HepG2 (cell line): ENCODE measurements at regions not wholly inside any gene's neighbourhood (a gene's known extent, or its start where the extent isn't known, plus 50 kb on each side); places are given as distances from the start of the nearest gene placed in this dataset.

Experiments
- FOXA3 ChIP-seq: IDR thresholded peaks from 2 replicates; pipeline ENCODE4 v1.6.1; 2016; ENCODE audit warnings: missing genetic modification reagents, missing compliant biosample characterization
- HHEX ChIP-seq: IDR thresholded peaks from 2 replicates; pipeline ENCODE4 v1.6.1; 2016; ENCODE audit warnings: control low read depth
- KDM4B ChIP-seq: sonication (generic); formaldehyde crosslinking; IDR thresholded peaks from 2 replicates; pipeline ENCODE4 v1.4.0; 2020; ENCODE audit warnings: missing genetic modification reagents
- MED8 ChIP-seq: sonication (generic); formaldehyde crosslinking; IDR thresholded peaks from 2 replicates; pipeline ENCODE4 v1.8.1; 2023; ENCODE audit warnings: mild to moderate bottlenecking, missing genetic modification reagents; ENCODE audit not compliant: insufficient replicate concordance
- NKX3-1 ChIP-seq: sonication (generic); formaldehyde crosslinking; IDR thresholded peaks from 2 replicates; pipeline ENCODE4 v1.5.0; 2020; ENCODE audit warnings: missing genetic modification reagents
- NR2F1 ChIP-seq, 2 experiments: fragments of 450-650 bp in 1 of 2; formaldehyde crosslinking in 1 of 2; IDR thresholded peaks; 2 replicates each; pipeline versions ENCODE4 v1.5.0 to v1.6.1; 2016 to 2020; ENCODE audit warnings: mild to moderate bottlenecking in 1 of 2, missing compliant biosample characterization in 1 of 2, missing genetic modification reagents in 1 of 2, moderate library complexity in 1 of 2
- SAP130 ChIP-seq: IDR thresholded peaks from 2 replicates; pipeline ENCODE4 v1.6.1; 2016; ENCODE audit warnings: low read depth
- SNRNP70 ChIP-seq: fragments of 200-400 bp; formaldehyde crosslinking; IDR thresholded peaks from 2 replicates; pipeline ENCODE4 v1.6.1; 2017; ENCODE audit warnings: mild to moderate bottlenecking, low read depth, low read length, moderate library complexity
- TP53 ChIP-seq: sonication (generic); formaldehyde crosslinking; conservative IDR thresholded peaks from 2 replicates; pipeline ENCODE4 v1.4.0; 2020; ENCODE audit warnings: missing genetic modification reagents
- ZNF121 ChIP-seq: sonication (generic); formaldehyde crosslinking; IDR thresholded peaks from 2 replicates; pipeline ENCODE4 v1.5.0; 2020; ENCODE audit warnings: mild to moderate bottlenecking, missing genetic modification reagents
- ZNF274 ChIP-seq: sonication (generic); formaldehyde crosslinking; IDR thresholded peaks from 2 replicates; pipeline ENCODE4 v1.5.1; 2020; ENCODE audit warnings: mild to moderate bottlenecking, missing genetic modification reagents
- ZNF615 ChIP-seq: sonication (generic); formaldehyde crosslinking; IDR thresholded peaks from 2 replicates; pipeline ENCODE4 v1.5.0; 2020; ENCODE audit warnings: mild to moderate bottlenecking, missing genetic modification reagents, borderline replicate concordance
- ZNF703 ChIP-seq: sonication (generic); formaldehyde crosslinking; IDR thresholded peaks from 2 replicates; pipeline ENCODE4 v1.5.1; 2020; ENCODE audit warnings: missing genetic modification reagents, mild to moderate bottlenecking, moderate library complexity, borderline replicate concordance
- ZNF879 ChIP-seq: sonication (generic); formaldehyde crosslinking; IDR thresholded peaks from 2 replicates; pipeline ENCODE4 v1.8.1; 2023; ENCODE audit warnings: missing genetic modification reagents
- TF ChIP-seq, protein P1 (sequence below): sonication (generic); formaldehyde crosslinking; IDR thresholded peaks from 2 replicates; pipeline ENCODE4 v1.4.0; 2020; ENCODE audit warnings: mild to moderate bottlenecking, missing genetic modification reagents
- TF ChIP-seq, protein P2 (sequence below): sonication (generic); formaldehyde crosslinking; IDR thresholded peaks from 2 replicates; pipeline ENCODE4 v1.4.0; 2020; ENCODE audit warnings: missing genetic modification reagents, mild to moderate bottlenecking, borderline replicate concordance
- TF ChIP-seq, protein P3 (sequence below): sonication (generic); formaldehyde crosslinking; IDR thresholded peaks from 2 replicates; pipeline ENCODE4 v1.4.0; 2020; ENCODE audit warnings: missing genetic modification reagents
- TF ChIP-seq, protein P4 (sequence below): sonication (generic); formaldehyde crosslinking; IDR thresholded peaks from 2 replicates; pipeline ENCODE4 v1.5.0; 2020; ENCODE audit warnings: missing genetic modification reagents
- TF ChIP-seq, protein P5 (sequence below): sonication (generic); formaldehyde crosslinking; IDR thresholded peaks from 2 replicates; pipeline ENCODE4 v1.4.0; 2020; ENCODE audit warnings: missing genetic modification reagents
- TF ChIP-seq, protein P6 (sequence below): sonication (generic); formaldehyde crosslinking; IDR thresholded peaks from 2 replicates; pipeline ENCODE4 v1.5.1; 2020; ENCODE audit warnings: missing genetic modification reagents, mild to moderate bottlenecking, borderline replicate concordance

GRCh38 chr16:81170824-81171223, 67.7 kb upstream of the BCO1 start (continued):
- TF ChIP-seq, protein P1, sequence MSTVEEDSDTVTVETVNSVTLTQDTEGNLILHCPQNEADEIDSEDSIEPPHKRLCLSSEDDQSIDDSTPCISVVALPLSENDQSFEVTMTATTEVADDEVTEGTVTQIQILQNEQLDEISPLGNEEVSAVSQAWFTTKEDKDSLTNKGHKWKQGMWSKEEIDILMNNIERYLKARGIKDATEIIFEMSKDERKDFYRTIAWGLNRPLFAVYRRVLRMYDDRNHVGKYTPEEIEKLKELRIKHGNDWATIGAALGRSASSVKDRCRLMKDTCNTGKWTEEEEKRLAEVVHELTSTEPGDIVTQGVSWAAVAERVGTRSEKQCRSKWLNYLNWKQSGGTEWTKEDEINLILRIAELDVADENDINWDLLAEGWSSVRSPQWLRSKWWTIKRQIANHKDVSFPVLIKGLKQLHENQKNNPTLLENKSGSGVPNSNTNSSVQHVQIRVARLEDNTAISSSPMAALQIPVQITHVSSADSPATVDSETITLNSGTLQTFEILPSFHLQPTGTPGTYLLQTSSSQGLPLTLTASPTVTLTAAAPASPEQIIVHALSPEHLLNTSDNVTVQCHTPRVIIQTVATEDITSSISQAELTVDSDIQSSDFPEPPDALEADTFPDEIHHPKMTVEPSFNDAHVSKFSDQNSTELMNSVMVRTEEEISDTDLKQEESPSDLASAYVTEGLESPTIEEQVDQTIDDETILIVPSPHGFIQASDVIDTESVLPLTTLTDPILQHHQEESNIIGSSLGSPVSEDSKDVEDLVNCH (CRISPR knock-in tag) = no peak
- TF ChIP-seq HHEX (CRISPR knock-in tag) (no peak), MED8 (CRISPR knock-in tag) (no peak), SAP130 (CRISPR knock-in tag) (peak; percentile 83), ZNF879 (CRISPR knock-in tag) (no peak), ZNF274 (CRISPR knock-in tag) (no peak), SNRNP70 (no peak), ZNF703 (CRISPR knock-in tag) (no peak), ZNF615 (CRISPR knock-in tag) (no peak), KDM4B (CRISPR knock-in tag) (no peak), NR2F1 (CRISPR knock-in tag; IDR thresholded peaks at IDR 0.05) (peak; percentile 44 to 47), TP53 (CRISPR knock-in tag) (no peak), NKX3-1 (CRISPR knock-in tag) (no peak), FOXA3 (no peak), ZNF121 (no peak)
- TF ChIP-seq, protein P2, sequence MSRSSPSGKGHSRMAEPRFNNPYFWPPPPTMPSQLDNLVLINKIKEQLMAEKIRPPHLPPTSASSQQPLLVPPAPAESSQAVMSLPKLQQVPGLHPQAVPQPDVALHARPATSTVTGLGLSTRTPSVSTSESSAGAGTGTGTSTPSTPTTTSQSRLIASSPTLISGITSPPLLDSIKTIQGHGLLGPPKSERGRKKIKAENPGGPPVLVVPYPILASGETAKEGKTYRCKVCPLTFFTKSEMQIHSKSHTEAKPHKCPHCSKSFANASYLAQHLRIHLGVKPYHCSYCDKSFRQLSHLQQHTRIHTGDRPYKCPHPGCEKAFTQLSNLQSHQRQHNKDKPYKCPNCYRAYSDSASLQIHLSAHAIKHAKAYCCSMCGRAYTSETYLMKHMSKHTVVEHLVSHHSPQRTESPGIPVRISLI (CRISPR knock-in tag) = no peak
- TF ChIP-seq, protein P3, sequence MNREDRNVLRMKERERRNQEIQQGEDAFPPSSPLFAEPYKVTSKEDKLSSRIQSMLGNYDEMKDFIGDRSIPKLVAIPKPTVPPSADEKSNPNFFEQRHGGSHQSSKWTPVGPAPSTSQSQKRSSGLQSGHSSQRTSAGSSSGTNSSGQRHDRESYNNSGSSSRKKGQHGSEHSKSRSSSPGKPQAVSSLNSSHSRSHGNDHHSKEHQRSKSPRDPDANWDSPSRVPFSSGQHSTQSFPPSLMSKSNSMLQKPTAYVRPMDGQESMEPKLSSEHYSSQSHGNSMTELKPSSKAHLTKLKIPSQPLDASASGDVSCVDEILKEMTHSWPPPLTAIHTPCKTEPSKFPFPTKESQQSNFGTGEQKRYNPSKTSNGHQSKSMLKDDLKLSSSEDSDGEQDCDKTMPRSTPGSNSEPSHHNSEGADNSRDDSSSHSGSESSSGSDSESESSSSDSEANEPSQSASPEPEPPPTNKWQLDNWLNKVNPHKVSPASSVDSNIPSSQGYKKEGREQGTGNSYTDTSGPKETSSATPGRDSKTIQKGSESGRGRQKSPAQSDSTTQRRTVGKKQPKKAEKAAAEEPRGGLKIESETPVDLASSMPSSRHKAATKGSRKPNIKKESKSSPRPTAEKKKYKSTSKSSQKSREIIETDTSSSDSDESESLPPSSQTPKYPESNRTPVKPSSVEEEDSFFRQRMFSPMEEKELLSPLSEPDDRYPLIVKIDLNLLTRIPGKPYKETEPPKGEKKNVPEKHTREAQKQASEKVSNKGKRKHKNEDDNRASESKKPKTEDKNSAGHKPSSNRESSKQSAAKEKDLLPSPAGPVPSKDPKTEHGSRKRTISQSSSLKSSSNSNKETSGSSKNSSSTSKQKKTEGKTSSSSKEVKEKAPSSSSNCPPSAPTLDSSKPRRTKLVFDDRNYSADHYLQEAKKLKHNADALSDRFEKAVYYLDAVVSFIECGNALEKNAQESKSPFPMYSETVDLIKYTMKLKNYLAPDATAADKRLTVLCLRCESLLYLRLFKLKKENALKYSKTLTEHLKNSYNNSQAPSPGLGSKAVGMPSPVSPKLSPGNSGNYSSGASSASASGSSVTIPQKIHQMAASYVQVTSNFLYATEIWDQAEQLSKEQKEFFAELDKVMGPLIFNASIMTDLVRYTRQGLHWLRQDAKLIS (CRISPR knock-in tag) = no peak
- TF ChIP-seq, protein P4, sequence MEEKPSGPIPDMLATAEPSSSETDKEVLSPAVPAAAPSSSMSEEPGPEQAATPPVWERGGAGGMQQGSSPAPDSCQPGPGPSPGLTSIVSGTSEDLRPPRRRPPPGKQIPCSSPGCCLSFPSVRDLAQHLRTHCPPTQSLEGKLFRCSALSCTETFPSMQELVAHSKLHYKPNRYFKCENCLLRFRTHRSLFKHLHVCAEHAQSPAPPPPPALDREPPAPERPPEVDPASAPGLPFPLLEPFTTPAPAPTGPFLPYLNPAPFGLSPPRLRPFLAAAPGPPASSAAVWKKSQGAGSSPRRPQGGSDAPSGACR = no peak
- TF ChIP-seq, protein P5, sequence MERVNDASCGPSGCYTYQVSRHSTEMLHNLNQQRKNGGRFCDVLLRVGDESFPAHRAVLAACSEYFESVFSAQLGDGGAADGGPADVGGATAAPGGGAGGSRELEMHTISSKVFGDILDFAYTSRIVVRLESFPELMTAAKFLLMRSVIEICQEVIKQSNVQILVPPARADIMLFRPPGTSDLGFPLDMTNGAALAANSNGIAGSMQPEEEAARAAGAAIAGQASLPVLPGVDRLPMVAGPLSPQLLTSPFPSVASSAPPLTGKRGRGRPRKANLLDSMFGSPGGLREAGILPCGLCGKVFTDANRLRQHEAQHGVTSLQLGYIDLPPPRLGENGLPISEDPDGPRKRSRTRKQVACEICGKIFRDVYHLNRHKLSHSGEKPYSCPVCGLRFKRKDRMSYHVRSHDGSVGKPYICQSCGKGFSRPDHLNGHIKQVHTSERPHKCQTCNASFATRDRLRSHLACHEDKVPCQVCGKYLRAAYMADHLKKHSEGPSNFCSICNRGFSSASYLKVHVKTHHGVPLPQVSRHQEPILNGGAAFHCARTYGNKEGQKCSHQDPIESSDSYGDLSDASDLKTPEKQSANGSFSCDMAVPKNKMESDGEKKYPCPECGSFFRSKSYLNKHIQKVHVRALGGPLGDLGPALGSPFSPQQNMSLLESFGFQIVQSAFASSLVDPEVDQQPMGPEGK (CRISPR knock-in tag) = no peak
- TF ChIP-seq, protein P6, sequence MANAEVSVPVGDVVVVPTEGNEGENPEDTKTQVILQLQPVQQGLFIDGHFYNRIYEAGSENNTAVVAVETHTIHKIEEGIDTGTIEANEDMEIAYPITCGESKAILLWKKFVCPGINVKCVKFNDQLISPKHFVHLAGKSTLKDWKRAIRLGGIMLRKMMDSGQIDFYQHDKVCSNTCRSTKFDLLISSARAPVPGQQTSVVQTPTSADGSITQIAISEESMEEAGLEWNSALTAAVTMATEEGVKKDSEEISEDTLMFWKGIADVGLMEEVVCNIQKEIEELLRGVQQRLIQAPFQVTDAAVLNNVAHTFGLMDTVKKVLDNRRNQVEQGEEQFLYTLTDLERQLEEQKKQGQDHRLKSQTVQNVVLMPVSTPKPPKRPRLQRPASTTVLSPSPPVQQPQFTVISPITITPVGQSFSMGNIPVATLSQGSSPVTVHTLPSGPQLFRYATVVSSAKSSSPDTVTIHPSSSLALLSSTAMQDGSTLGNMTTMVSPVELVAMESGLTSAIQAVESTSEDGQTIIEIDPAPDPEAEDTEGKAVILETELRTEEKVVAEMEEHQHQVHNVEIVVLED = no peak
